Activated T-cell treated with anti-CD3 and anti-CD28 coated beads, Interleukin-2, amount 50 U/mL, for 48 hours (primary cell): ENCODE measurements at regions not wholly inside any gene's neighbourhood (a gene's known extent, or its start where the extent isn't known, plus 50 kb on each side); places are given as distances from the start of the nearest gene placed in this dataset.

ENCODE experiments used
- DNase-seq, 2 experiments: peaks; one replicate each; pipeline ENCODE4 v3.0.0-alpha.2; 2020

- DNase-seq: no peak
Observed at GRCh38 chr1:38716229-38716628, 143.3 kb downstream of the RRAGC start.

GRCh38 chr1:38715415-38715814, 144.2 kb downstream of the RRAGC start:
- no peak for DNase-seq

GRCh38 chr1:38712046-38712445, 147.5 kb downstream of the RRAGC start:
- DNase-seq: no peak

GRCh38 chr1:38708701-38709258, 150.8 kb downstream of the RRAGC start:
- DNase-seq: no peak

- DNase-seq: no peak
Observed at GRCh38 chr1:38701088-38701487, 158.5 kb downstream of the RRAGC start.

- no peak for DNase-seq
Observed at GRCh38 chr1:38700077-38700470, 159.5 kb downstream of the RRAGC start.

GRCh38 chr1:38699330-38700076, 160.1 kb downstream of the RRAGC start:
- no peak for DNase-seq

GRCh38 chr1:38697387-38697786, 162.2 kb downstream of the RRAGC start:
- no peak for DNase-seq

- no peak for DNase-seq
Observed at GRCh38 chr1:38696371-38696770, 163.2 kb downstream of the RRAGC start.

- DNase-seq: no peak
Observed at GRCh38 chr1:38693759-38694158, 165.8 kb downstream of the RRAGC start.

- DNase-seq: no peak
Observed at GRCh38 chr1:38693031-38693430, 166.5 kb downstream of the RRAGC start.

- DNase-seq: no peak
Observed at GRCh38 chr1:38690790-38691449, 168.7 kb downstream of the RRAGC start.

GRCh38 chr1:38686927-38687255, 172.7 kb downstream of the RRAGC start:
- no peak for DNase-seq

GRCh38 chr1:38686167-38686926, 173.2 kb downstream of the RRAGC start:
- DNase-seq: no peak

GRCh38 chr1:38685388-38685787, 174.2 kb downstream of the RRAGC start:
- DNase-seq: no peak

- no peak for DNase-seq
Observed at GRCh38 chr1:38680801-38681510, 178.6 kb downstream of the RRAGC start.

- no peak for DNase-seq
Observed at GRCh38 chr1:38677756-38678155, 181.8 kb downstream of the RRAGC start.

GRCh38 chr1:38677311-38677710, 182.3 kb downstream of the RRAGC start:
- DNase-seq: no peak

GRCh38 chr1:38672692-38673091, 186.9 kb downstream of the RRAGC start:
- DNase-seq: no peak

GRCh38 chr1:38671221-38671620, 188.4 kb downstream of the RRAGC start:
- DNase-seq: no peak

- DNase-seq: no peak
Observed at GRCh38 chr1:38670544-38671122, 188.9 kb downstream of the RRAGC start.

GRCh38 chr1:38667626-38668025, 191.9 kb downstream of the RRAGC start:
- no peak for DNase-seq

- no peak for DNase-seq
Observed at GRCh38 chr1:38662126-38662525, 197.4 kb downstream of the RRAGC start.
